ENCODE measurements at regions not wholly inside any gene's neighbourhood (a gene's known extent, or its start where the extent isn't known, plus 50 kb on each side); places are given as distances from the start of the nearest gene placed in this dataset.

DNA sequence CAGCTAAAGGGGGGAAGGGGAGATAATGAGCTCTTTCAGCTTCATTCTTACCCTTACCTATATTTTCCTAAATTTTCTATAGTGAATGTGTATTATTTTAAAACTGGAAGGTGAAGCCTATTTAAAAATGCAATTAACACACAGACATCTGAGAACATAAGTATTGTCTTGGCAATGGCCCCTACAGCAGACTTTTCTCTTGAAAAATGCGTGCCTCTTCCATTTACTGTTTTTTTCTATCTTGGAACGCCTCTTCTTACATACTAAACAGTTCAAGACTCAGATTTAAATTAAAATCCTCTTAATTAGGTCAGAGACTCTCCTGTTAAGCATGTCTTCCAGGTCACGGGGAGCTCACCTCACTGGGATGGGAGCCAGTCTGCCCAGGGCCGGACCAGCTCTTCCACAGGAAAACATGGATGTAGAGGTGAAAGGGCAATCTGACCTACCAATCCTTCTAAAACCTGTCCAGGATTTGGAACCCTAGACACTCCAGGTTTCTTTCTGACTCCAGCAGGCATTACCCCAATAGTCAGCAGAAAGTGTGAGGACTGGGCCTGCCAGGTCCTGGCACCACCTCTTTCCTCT, 137.3 kb downstream of the ZNF281 start:
- TF ChIP-seq, protein P1, sequence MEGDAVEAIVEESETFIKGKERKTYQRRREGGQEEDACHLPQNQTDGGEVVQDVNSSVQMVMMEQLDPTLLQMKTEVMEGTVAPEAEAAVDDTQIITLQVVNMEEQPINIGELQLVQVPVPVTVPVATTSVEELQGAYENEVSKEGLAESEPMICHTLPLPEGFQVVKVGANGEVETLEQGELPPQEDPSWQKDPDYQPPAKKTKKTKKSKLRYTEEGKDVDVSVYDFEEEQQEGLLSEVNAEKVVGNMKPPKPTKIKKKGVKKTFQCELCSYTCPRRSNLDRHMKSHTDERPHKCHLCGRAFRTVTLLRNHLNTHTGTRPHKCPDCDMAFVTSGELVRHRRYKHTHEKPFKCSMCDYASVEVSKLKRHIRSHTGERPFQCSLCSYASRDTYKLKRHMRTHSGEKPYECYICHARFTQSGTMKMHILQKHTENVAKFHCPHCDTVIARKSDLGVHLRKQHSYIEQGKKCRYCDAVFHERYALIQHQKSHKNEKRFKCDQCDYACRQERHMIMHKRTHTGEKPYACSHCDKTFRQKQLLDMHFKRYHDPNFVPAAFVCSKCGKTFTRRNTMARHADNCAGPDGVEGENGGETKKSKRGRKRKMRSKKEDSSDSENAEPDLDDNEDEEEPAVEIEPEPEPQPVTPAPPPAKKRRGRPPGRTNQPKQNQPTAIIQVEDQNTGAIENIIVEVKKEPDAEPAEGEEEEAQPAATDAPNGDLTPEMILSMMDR (IDR thresholded peaks at IDR 0.05), result no peak
- TF ChIP-seq POLR2A (IDR thresholded peaks at IDR 0.05), result no peak
- TF ChIP-seq POLR2AphosphoS5 (IDR thresholded peaks at IDR 0.05), result no peak
